ENCODE measurements at regions not wholly inside any gene's neighbourhood (a gene's known extent, or its start where the extent isn't known, plus 50 kb on each side); places are given as distances from the start of the nearest gene placed in this dataset.
A peak's percentile ranks its signal among the peaks of the same experiment; 100 is the strongest.

DNA sequence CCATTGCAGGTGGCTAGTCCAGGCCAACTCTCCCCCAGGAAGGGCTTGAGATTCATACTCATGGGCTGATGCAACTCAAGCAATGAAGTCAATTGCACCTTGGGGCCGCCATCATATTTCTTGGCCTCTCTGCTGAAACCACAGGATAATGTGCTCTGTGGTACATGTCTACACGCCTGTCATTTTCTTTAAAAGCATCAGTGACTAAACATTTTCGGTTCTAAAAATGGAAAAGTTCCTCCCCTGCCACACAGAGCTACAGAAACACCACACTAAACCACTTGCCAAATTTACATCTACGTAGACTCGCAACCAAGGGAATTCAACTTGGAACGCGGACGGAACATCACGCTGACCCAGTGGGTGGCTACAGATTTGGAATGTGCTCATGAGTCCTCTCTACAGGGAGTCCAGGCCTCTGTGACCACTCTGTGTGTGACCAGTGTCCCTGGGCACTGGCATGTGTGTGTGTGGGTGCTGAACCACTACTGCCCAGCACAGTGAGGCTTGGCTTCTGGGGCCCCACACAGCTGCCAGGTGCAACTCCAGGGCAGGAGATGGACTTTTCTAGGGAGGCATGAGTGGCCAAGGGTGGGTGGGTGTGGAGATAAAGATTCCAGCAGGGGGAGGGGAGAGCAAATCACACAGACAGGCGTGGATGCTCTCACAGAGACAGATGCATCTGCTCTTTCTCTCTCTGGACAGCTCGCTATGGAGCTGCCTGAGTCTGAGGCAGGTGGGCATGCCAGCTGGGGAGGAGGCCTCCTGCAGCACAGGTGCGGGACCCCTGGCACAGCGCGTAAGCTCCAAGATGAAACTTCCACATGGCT lies 261.9 kb downstream of the CTTN start:
- Histone ChIP-seq H3K27me3 (peaks cover 3 to 21% of the 10 kb centered on the region in 2 donors), H3K4me3 (no peak overlapping the region), H3K9me3 (no peaks in the 10 kb centered on the region), H3K36me3 (no peaks in the 10 kb centered on the region), H3K27ac (no peak overlapping the region), H3K4me1 (peaks cover 0 to 25% of the 10 kb centered on the region in 2 donors)
- TF ChIP-seq, protein P1, sequence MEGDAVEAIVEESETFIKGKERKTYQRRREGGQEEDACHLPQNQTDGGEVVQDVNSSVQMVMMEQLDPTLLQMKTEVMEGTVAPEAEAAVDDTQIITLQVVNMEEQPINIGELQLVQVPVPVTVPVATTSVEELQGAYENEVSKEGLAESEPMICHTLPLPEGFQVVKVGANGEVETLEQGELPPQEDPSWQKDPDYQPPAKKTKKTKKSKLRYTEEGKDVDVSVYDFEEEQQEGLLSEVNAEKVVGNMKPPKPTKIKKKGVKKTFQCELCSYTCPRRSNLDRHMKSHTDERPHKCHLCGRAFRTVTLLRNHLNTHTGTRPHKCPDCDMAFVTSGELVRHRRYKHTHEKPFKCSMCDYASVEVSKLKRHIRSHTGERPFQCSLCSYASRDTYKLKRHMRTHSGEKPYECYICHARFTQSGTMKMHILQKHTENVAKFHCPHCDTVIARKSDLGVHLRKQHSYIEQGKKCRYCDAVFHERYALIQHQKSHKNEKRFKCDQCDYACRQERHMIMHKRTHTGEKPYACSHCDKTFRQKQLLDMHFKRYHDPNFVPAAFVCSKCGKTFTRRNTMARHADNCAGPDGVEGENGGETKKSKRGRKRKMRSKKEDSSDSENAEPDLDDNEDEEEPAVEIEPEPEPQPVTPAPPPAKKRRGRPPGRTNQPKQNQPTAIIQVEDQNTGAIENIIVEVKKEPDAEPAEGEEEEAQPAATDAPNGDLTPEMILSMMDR (IDR thresholded peaks at IDR 0.05): no peak
- DNase-seq (ENCODE audit: low spot score): no peak

GRCh38 chr11:70660889-70661197 lies 262.5 kb downstream of the CTTN start:
- H3K36me3 ChIP-seq: no peaks in the 10 kb centered on the region
- H3K27me3 ChIP-seq: peaks cover 3 to 21% of the 10 kb centered on the region in 2 donors
- H3K27ac ChIP-seq: no peak overlapping the region
- TF ChIP-seq, protein P1 (IDR thresholded peaks at IDR 0.05): no peak
- no peak overlapping the region for H3K4me3 ChIP-seq
- DNase-seq (ENCODE audit: low spot score): no peak
- H3K4me1 ChIP-seq: peaks cover 0 to 25% of the 10 kb centered on the region in 2 donors
- H3K9me3 ChIP-seq: no peaks in the 10 kb centered on the region

DNA sequence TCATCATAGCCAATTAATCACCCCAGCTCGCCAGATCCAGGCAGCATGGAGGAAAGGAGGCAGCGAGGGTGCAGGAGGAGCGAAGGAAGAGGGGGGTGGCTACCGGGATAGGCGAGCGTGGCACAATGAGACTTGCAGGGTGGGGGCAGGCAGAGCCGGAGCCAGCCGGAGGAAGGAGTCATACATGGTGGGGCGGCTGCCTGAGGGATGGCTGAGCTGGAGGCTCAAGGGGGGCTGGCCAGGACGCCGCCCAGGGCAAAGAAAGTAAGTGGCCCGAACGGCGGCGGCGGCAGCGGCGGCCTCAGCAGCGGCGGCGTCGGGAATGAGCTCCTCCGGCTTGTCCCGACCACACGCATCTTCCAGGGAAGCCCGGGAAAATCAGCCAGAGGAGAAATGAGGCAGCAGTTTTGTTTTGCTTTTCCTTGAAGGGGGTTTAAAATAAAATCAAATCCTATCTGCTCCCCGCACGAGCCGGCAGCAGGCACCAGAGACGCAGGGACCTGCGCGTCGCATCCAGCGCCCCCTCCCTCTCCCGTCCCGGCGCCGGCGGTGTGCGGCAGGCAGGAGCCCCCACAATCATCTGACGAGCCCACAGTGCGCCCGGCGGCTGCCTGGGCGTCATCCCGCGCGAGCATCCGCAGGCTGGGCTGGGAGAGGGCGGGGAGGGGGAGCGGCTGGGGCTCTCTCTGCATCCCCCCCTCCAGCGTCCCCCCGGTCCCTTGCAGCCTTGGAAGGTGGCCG lies 263.6 kb downstream of the CTTN start:
- Histone ChIP-seq H3K27ac (no peak overlapping the region), H3K4me1 (peaks cover 0 to 17% of the 10 kb centered on the region in 2 donors), H3K9me3 (no peaks in the 10 kb centered on the region), H3K36me3 (no peaks in the 10 kb centered on the region), H3K4me3 (peak overlapping the region; percentile 14 to 44), H3K27me3 (peaks cover 3 to 21% of the 10 kb centered on the region in 2 donors)
- DNase-seq (ENCODE audit: low spot score): no peak
- TF ChIP-seq, protein P1 (IDR thresholded peaks at IDR 0.05): no peak

GRCh38 chr11:70662691-70663098 lies 264.4 kb downstream of the CTTN start:
- no peaks in the 10 kb centered on the region for H3K36me3 ChIP-seq
- H3K4me3 ChIP-seq: peak overlapping the region in 1 of 2 donors; percentile 44
- no peak for DNase-seq (ENCODE audit: low spot score)
- H3K9me3 ChIP-seq: no peaks in the 10 kb centered on the region
- no peak overlapping the region for H3K27ac ChIP-seq
- H3K27me3 ChIP-seq: peaks cover 3 to 21% of the 10 kb centered on the region in 2 donors
- H3K4me1 ChIP-seq: peaks cover 0 to 16% of the 10 kb centered on the region in 2 donors
- TF ChIP-seq, protein P1 (IDR thresholded peaks at IDR 0.05): no peak

GRCh38 chr11:70663815-70664214 lies 265.5 kb downstream of the CTTN start:
- Histone ChIP-seq H3K27me3 (peaks cover 3 to 21% of the 10 kb centered on the region in 2 donors), H3K4me1 (peaks cover 0 to 16% of the 10 kb centered on the region in 2 donors), H3K9me3 (no peaks in the 10 kb centered on the region), H3K27ac (no peak overlapping the region), H3K36me3 (no peaks in the 10 kb centered on the region), H3K4me3 (no peak overlapping the region)
- TF ChIP-seq, protein P1 (IDR thresholded peaks at IDR 0.05): no peak
- no peak for DNase-seq (ENCODE audit: low spot score)

All from right atrium auricular region (tissue), 2 donors.